ENCODE measurements at regions not wholly inside any gene's neighbourhood (a gene's known extent, or its start where the extent isn't known, plus 50 kb on each side); places are given as distances from the start of the nearest gene placed in this dataset.
"Not testable (repeated sequence)": the region's sequence is repeated elsewhere in the genome, so short reads cannot be mapped to it uniquely, and the experiment has no call there.

- DNase-seq = no peak
These were observed 313.2 kb downstream of the TFAP2A start for GRCh38 chr6:10101551-10102252.

DNA sequence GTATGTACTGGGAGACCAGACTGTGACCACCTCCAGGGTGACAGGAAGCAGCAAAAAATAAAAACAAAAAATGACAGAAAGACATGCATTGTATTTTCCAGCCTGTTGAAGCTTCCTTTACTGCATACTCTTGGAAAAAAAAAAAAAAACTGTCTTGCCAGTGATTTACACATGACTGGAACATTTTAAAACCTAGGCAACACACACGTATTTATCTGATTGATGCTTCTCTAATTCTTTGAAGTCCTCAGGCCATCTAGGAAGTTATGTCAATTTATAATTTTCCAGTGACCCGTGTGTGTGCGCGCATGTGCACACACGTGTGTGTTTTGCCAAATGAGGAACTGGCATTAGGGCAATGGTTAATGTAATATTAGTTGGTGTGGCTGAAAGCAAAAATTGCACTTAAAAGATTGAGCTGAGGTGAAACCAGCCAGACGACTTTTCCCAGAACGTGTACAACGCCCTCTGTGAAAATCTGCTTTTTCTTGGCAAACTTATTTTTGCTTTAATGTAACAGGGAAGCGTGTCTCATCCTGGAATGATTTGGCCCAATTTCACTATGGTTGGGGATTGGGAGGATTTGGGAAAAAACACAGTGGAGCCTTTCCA lies 315.2 kb downstream of the TFAP2A start:
- no peak for DNase-seq

- no peak for DNase-seq
These were observed 315.9 kb downstream of the TFAP2A start for GRCh38 chr6:10098756-10099528.

GRCh38 chr6:10093282-10093681 lies 321.6 kb downstream of the TFAP2A start:
- DNase-seq = no peak

GRCh38 chr6:10084111-10084986 lies 330.5 kb downstream of the TFAP2A start:
- DNase-seq = no peak

DNA sequence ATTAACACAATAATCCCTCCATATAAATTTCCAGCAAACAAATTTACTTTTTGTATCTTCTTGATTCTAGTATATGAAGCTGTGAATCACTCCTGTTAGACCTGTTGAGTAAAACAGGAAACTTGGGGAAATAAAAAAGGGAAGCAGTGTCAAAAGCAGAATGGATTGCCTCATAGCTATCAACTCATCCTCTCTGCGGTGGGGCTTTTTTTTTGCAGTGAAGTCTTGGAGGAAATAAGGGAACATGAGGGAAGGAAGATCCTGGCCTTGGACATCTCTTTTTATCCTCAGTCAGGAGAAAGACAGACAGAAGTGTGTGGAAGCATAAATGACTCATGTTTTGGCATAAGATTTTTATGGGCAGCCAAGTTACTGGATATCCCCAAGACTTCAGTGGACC lies 332.5 kb downstream of the TFAP2A start:
- DNase-seq = no peak

- DNase-seq = no peak
These were observed 332.9 kb downstream of the TFAP2A start for GRCh38 chr6:10081957-10082356.

DNA sequence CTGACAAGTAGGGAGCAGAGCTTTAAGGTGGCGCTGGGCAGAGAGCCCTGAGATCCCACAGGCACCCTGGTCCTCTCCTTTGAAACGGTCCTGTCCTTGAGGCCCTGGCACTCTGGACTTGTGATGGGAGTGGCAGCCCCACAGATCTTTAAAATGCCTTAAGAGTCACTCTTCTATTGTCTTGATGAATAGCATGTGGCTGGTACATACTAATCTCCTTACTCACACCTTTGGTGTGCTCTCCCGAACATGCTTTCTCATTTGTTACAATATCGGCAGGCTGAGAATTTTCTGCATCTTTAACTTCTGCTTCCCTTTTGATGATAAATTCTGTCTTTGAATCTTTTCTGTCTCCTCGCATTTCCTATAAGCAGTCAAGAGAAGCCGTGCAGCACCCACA lies 333.8 kb downstream of the TFAP2A start:
- no peak for DNase-seq

- no peak for DNase-seq
These were observed 334.3 kb downstream of the TFAP2A start for GRCh38 chr6:10080561-10080960.

- DNase-seq = no peak
These were observed 336.3 kb downstream of the TFAP2A start for GRCh38 chr6:10078581-10078980.

DNA sequence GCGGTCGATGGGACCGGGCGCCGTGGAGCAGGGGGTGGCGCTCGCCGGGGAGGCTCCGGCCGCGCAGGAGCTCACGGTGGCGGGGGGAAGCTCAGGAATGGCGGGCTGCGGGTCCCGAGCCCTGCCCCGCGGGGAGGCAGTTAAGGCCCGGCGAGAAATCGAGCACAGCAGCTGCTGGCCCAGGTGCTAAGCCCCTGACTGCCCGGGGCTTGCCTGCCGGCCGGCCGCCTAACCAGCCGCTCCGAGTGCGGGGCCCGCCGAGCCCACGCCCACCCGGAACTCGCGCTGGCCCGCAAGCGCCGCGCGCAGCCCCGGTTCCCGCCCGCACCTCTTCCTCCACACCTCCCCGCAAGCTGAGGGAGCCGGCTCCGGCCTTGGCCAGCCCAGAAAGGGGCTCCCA lies 340.1 kb downstream of the TFAP2A start:
- DNase-seq = not testable (repeated sequence)

GRCh38 chr6:10073341-10073740 lies 341.5 kb downstream of the TFAP2A start:
- no peak for DNase-seq

DNA sequence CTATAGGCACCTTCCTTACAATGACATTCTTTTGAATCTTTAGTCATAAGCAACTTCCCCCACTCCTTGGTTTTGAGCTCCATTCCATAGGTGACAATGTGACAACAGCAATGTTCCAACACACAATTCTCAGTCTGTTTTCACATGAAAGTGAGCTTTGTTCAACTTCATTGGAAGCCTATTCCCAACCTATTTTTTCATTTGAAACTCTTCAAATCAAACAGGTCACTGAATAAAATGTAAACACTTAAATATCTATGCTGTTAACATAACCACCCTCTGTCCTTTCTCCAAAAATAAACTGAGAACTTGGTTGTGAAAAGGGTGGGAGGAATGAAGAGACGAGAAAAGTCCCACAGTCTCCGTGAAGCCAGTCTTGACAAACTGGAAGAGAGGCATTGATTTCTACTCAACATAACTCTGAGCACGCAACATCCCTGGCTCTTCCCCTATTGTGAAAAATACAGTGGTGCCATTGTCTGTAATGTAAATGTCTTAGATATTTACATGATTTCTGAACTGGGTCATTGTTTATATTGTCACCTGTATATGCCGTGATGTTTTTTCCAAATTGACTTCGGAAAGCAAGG lies 343.1 kb downstream of the TFAP2A start:
- no peak for DNase-seq

DNA sequence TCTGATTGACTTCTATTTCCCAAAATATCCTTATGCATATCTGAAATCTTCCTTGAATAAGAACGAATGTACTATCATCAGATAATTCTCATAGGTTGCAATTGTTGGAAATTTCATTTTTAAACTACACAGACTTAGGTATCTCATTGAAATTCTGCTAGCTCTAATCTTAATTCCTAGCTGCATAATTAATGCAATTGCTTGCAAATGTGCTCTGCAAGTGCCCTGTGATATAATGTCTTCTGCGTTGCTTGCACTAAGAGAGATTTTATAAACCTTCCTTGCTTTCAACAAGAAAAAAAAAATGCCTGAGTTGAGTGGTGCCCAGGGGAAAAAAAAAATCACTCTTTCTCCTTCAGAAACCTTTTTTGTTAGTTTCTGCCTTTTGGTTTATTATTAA lies 354.9 kb downstream of the TFAP2A start:
- DNase-seq = no peak

- no peak for DNase-seq
These were observed 360.2 kb downstream of the TFAP2A start for GRCh38 chr6:10054672-10055071.

- DNase-seq = no peak
These were observed 363.6 kb downstream of the TFAP2A start for GRCh38 chr6:10051283-10051682.

DNA sequence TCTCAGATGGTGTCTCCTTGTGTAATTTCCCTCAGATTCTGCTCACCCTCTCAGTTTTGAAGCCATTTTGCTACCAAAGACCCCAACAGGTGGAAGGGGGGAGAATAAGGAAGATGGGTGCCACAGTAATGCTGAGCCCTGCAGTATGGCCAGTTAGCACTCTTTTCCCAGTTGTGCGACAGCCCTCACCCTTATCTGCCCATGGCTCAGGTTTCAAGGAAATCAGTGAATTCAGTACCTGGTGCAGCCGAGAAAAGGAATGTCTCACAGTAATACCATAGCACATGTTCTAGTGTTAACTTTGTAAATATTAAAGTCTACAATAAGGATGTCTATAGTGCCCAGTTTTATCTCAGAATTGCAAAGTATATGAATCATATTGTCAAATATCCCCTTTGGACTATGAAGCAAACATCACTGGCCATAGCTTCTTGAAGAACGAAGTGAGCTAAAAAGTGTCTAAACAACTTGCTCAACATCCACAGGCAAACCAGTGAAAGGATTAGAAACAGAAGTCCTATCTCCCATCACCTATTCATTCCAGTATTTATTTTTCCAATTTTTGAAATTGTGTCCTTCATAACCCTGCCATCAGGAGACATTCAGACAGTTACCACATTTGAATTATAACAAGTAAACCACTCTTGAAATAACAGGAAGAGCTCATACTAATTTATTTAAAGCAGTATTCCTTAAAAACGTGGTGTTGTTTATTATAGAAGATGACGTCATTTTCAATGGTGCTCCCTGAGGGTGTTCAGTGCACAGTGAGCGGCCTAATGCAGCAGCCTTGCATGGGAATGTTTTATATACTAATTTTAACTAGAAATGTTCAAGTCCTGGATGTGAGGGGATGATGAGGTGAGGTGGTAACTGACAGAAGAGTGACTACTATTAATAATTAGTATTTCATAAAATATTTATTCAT lies 366.2 kb downstream of the TFAP2A start:
- DNase-seq = no peak

GRCh38 chr6:10042280-10042679 lies 372.6 kb downstream of the TFAP2A start:
- no peak for DNase-seq

GRCh38 chr6:10033223-10033829 lies 381.5 kb downstream of the TFAP2A start:
- no peak for DNase-seq

- no peak for DNase-seq
These were observed 383.3 kb downstream of the TFAP2A start for GRCh38 chr6:10031617-10032016.

DNA sequence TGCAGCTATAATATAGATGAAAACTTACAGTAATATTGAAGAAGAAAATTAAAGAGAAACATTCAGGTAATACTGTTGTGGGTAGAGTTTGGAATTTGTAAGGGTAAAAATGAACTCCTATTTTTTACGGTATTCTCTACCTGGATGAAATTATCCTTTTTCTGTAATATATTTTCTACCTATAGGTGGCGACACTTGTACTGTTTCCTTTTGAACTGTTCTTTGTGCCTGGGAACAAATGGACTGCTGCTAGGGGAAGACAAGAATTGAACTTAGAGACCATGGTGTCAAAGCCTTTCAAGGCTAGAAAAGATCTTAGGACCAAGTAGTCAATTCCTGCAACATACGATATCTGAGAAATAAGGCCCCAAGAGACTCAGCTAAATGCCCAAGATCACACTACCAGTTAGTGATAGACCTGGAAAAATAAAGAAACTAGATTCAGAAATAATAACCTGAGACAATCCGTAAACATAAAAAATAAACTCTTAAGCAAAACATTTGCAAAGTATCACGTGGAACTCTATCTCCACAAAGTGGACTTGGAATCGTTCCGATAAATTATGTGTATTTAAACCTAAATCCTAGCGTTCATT lies 383.8 kb downstream of the TFAP2A start:
- no peak for DNase-seq
